Astrocyte (in vitro differentiated cells and primary cell): ENCODE measurements at regions not wholly inside any gene's neighbourhood (a gene's known extent, or its start where the extent isn't known, plus 50 kb on each side); places are given as distances from the start of the nearest gene placed in this dataset.

Experiments
- DNase-seq: peaks from one replicate; pipeline ENCODE4 v3.0.0-alpha.2; 2010; ENCODE audit warnings: low read depth
- FAIRE-seq: peaks from 2 replicates; lab custom pipeline; 2011; peaks lifted over from hg19 to GRCh38; lab: Jason Lieb, UNC
- H2AFZ ChIP-seq: 2 replicates; pipeline ENCODE4 v1.6.0; 2012; ENCODE audit warnings: low read depth, low read length, inconsistent platforms
- H3K27ac ChIP-seq: 2 replicates; pipeline ENCODE4 v1.5.1; 2011; ENCODE audit warnings: low read depth, low read length, inconsistent platforms
- H3K27me3 ChIP-seq: 2 replicates; pipeline ENCODE4 v1.6.0; 2011; ENCODE audit warnings: low read length, inconsistent platforms; ENCODE audit not compliant: insufficient read depth
- H3K36me3 ChIP-seq: 2 replicates; pipeline ENCODE4 v1.5.1; 2011; ENCODE audit warnings: low read length, inconsistent platforms; ENCODE audit not compliant: insufficient read depth
- H3K4me1 ChIP-seq: 2 replicates; pipeline ENCODE4 v1.5.1; 2011; ENCODE audit warnings: low read length, inconsistent platforms; ENCODE audit not compliant: insufficient read depth
- H3K4me2 ChIP-seq: 2 replicates; pipeline ENCODE4 v1.6.0; 2012; ENCODE audit warnings: low read length, inconsistent platforms
- H3K4me3 ChIP-seq: 2 replicates; pipeline ENCODE4 v1.5.1; 2011; ENCODE audit warnings: low read depth, mild to moderate bottlenecking, low read length, inconsistent platforms; ENCODE audit not compliant: insufficient read depth
- H3K79me2 ChIP-seq: 2 replicates; pipeline ENCODE4 v1.6.0; 2012; ENCODE audit warnings: mild to moderate bottlenecking, low read length, inconsistent platforms; ENCODE audit not compliant: insufficient read depth
- H3K9ac ChIP-seq: 2 replicates; pipeline ENCODE4 v1.6.0; 2012; ENCODE audit warnings: mild to moderate bottlenecking, low read length, inconsistent platforms
- H3K9me3 ChIP-seq: 2 replicates; pipeline ENCODE4 v1.5.1; 2012; ENCODE audit warnings: low read depth, mild to moderate bottlenecking, low read length, inconsistent platforms; ENCODE audit not compliant: insufficient read depth
- H4K20me1 ChIP-seq: 2 replicates; pipeline ENCODE4 v1.6.0; 2012; ENCODE audit warnings: low read length, inconsistent platforms; ENCODE audit not compliant: insufficient read depth
- H3K27ac Mint-ChIP-seq: one replicate; pipeline ENCODE4 v1.8.0; 2021; ENCODE audit warnings: mild to moderate bottlenecking, mixed read lengths; ENCODE audit not compliant: unreplicated experiment
- H3K27me3 Mint-ChIP-seq: one replicate; pipeline ENCODE4 v1.8.0; 2021; ENCODE audit warnings: low read depth, mixed read lengths; ENCODE audit not compliant: unreplicated experiment
- H3K36me3 Mint-ChIP-seq: one replicate; pipeline ENCODE4 v1.8.0; 2021; ENCODE audit warnings: low read depth, mixed read lengths; ENCODE audit not compliant: unreplicated experiment
- H3K4me1 Mint-ChIP-seq: one replicate; pipeline ENCODE4 v1.8.0; 2021; ENCODE audit warnings: low read depth, mixed read lengths; ENCODE audit not compliant: unreplicated experiment
- H3K4me3 Mint-ChIP-seq: one replicate; pipeline ENCODE4 v1.8.0; 2021; ENCODE audit warnings: mild to moderate bottlenecking, moderate library complexity, mixed read lengths; ENCODE audit not compliant: unreplicated experiment
- H3K9me3 Mint-ChIP-seq: one replicate; pipeline ENCODE4 v1.8.0; 2021; ENCODE audit warnings: mild to moderate bottlenecking, mixed read lengths; ENCODE audit not compliant: unreplicated experiment
- CTCF ChIP-seq: IDR thresholded peaks from 2 replicates; pipeline ENCODE4 v1.5.1; 2011; ENCODE audit warnings: low read depth, mild to moderate bottlenecking, inconsistent platforms, low read length, moderate library complexity; ENCODE audit not compliant: insufficient read depth
- EZH2 ChIP-seq: IDR thresholded peaks from 2 replicates; pipeline ENCODE4 v1.6.1; 2012; ENCODE audit warnings: mild to moderate bottlenecking, low read length, inconsistent platforms; ENCODE audit not compliant: insufficient read depth

DNA sequence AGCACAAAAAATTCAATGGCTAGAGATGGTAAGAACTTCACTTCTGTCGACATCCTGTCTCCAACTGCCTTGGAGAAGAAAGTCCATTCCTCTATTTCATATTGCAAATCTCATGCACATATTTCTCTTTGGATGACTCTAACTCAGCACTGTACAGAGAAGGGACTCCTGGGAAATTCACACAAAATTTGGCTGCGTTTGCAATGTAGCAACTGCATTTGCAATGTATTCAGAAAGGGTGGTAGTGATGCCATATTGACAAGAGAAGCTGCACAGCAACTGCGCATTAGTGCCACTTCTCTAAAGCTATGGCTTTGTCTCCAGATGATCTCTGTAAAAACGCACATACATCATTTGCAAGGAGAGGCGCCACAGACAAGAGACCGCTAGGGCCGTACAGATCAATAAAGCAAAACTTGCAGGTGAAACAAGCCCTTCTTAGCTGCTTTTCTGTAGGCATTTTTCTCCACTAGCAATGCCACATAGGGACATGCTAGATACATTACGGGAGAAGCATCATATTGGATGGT lies 389.5 kb downstream of the TCERG1L start:
- Mint-ChIP-seq H3K9me3 (peaks cover under 1% of the 10 kb centered on the region), H3K4me1 (no peaks in the 10 kb centered on the region), H3K36me3 (no peaks in the 10 kb centered on the region), H3K4me3 (no peak overlapping the region), H3K27ac (no peak overlapping the region), H3K27me3 (peaks cover under 1% of the 10 kb centered on the region)
- no peaks in the 10 kb centered on the region for H3K36me3 ChIP-seq
- no peaks in the 10 kb centered on the region for H4K20me1 ChIP-seq
- H3K9ac ChIP-seq, result no peak overlapping the region
- H2AFZ ChIP-seq, result no peak overlapping the region
- H3K79me2 ChIP-seq, result no peaks in the 10 kb centered on the region
- FAIRE-seq (no peak), DNase-seq (no peak)
- peaks cover 29% of the 10 kb centered on the region for H3K9me3 ChIP-seq
- H3K27ac ChIP-seq, result no peak overlapping the region
- no peak overlapping the region for H3K4me3 ChIP-seq
- H3K4me2 ChIP-seq, result no peak overlapping the region
- H3K4me1 ChIP-seq, result no peaks in the 10 kb centered on the region
- no peaks in the 10 kb centered on the region for H3K27me3 ChIP-seq
- TF ChIP-seq EZH2 (no peak), CTCF (no peak)

GRCh38 chr10:130923596-130923995 lies 387.9 kb downstream of the TCERG1L start:
- no peak for TF ChIP-seq EZH2
- no peak for TF ChIP-seq CTCF
- H3K27ac Mint-ChIP-seq, result no peak overlapping the region
- Histone ChIP-seq H3K9ac (no peak overlapping the region), H3K9me3 (peaks cover 29% of the 10 kb centered on the region), H3K36me3 (no peaks in the 10 kb centered on the region), H3K27me3 (no peaks in the 10 kb centered on the region), H3K4me3 (no peak overlapping the region), H3K4me2 (no peak overlapping the region), H4K20me1 (no peaks in the 10 kb centered on the region), H3K27ac (no peak overlapping the region), H2AFZ (no peak overlapping the region), H3K4me1 (no peaks in the 10 kb centered on the region), H3K79me2 (no peaks in the 10 kb centered on the region)
- no peaks in the 10 kb centered on the region for H3K4me1 Mint-ChIP-seq
- no peaks in the 10 kb centered on the region for H3K36me3 Mint-ChIP-seq
- no peak overlapping the region for H3K4me3 Mint-ChIP-seq
- H3K9me3 Mint-ChIP-seq, result peaks cover 2% of the 10 kb centered on the region
- FAIRE-seq, result no peak
- DNase-seq, result no peak
- no peaks in the 10 kb centered on the region for H3K27me3 Mint-ChIP-seq

DNA sequence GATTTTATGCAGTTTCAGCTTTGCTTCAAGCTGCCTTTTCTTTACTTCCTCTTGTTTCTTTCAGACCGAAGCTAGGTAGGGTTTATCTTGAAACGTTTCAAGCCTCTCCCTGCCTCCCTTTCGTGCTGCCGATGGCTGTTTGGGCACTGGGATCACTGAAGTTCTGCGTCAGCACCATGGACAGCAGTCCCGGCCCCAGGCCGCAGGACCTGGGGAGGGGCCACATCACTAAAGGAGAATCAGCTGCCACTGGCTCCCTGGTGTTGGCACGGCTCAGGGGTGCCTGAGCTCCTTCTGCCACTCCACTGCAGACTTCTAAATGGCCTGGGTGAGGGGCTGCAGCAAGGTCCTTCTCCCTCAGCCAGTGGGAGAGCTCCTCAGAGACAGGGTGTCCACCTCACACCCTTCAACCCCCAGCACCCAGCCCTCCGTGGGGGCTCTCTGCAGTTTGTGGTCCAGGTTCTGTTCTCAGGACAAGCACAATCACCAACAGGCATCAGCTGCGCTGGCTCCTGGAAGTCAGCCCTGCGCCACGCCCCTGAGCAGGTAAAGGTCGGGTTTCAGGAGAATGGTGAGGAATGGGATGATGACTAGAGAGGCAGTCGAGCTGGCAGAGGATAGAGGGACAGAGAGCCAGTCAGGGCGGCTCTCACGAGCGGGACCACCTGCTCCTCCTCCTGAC lies 387.2 kb downstream of the TCERG1L start:
- Histone ChIP-seq H4K20me1 (no peaks in the 10 kb centered on the region), H3K4me1 (no peaks in the 10 kb centered on the region), H3K27me3 (no peaks in the 10 kb centered on the region), H2AFZ (no peak overlapping the region), H3K4me3 (no peak overlapping the region), H3K79me2 (no peaks in the 10 kb centered on the region), H3K4me2 (no peak overlapping the region), H3K9me3 (peaks cover 30% of the 10 kb centered on the region), H3K27ac (no peak overlapping the region), H3K9ac (no peak overlapping the region), H3K36me3 (no peaks in the 10 kb centered on the region)
- H3K27ac Mint-ChIP-seq, result no peak overlapping the region
- H3K9me3 Mint-ChIP-seq, result peaks cover 2% of the 10 kb centered on the region
- H3K4me1 Mint-ChIP-seq, result no peaks in the 10 kb centered on the region
- TF ChIP-seq CTCF (no peak), EZH2 (no peak)
- FAIRE-seq (no peak), DNase-seq (no peak)
- no peak overlapping the region for H3K4me3 Mint-ChIP-seq
- H3K27me3 Mint-ChIP-seq, result peaks cover 3% of the 10 kb centered on the region
- no peaks in the 10 kb centered on the region for H3K36me3 Mint-ChIP-seq
